PFSK-1 (cell line): ENCODE measurements at regions not wholly inside any gene's neighbourhood (a gene's known extent, or its start where the extent isn't known, plus 50 kb on each side); places are given as distances from the start of the nearest gene placed in this dataset.

Source experiments
- FOXP2 ChIP-seq: optimal IDR thresholded peaks from 2 replicates; pipeline ENCODE3; 2011; ENCODE audit warnings: borderline replicate concordance, control low read depth, inconsistent platforms; ENCODE audit not compliant: insufficient read depth; ENCODE audit errors: extremely low read length, extremely low read depth
- POLR2AphosphoS5 ChIP-seq: IDR thresholded peaks from 2 replicates; pipeline ENCODE4 v1.6.1; 2012; ENCODE audit warnings: low read depth, mild to moderate bottlenecking, control low read depth, low read length, moderate library complexity
- SIN3A ChIP-seq: IDR thresholded peaks from 2 replicates; pipeline ENCODE4 v1.6.1; 2012; ENCODE audit warnings: mild to moderate bottlenecking, low read length, moderate library complexity, borderline replicate concordance; ENCODE audit not compliant: insufficient read depth
- TAF1 ChIP-seq: IDR thresholded peaks from 2 replicates; pipeline ENCODE4 v1.6.1; 2012; ENCODE audit warnings: low read length, control low read depth, borderline replicate concordance; ENCODE audit not compliant: insufficient read depth
- TF ChIP-seq, protein P1 (sequence below), 2 experiments: IDR thresholded peaks; 2 replicates each; pipeline versions ENCODE4 v1.6.1 to v1.8.0; 2011 to 2012; ENCODE audit warnings: low read depth in 2 of 2, low read length in 2 of 2, control low read depth in 1 of 2, inconsistent platforms in 1 of 2, mild to moderate bottlenecking in 1 of 2, moderate library complexity in 1 of 2; ENCODE audit not compliant: insufficient read depth in 1 of 2

- TF ChIP-seq POLR2AphosphoS5 = no peak
- no peak for TF ChIP-seq TAF1
- TF ChIP-seq, protein P1, sequence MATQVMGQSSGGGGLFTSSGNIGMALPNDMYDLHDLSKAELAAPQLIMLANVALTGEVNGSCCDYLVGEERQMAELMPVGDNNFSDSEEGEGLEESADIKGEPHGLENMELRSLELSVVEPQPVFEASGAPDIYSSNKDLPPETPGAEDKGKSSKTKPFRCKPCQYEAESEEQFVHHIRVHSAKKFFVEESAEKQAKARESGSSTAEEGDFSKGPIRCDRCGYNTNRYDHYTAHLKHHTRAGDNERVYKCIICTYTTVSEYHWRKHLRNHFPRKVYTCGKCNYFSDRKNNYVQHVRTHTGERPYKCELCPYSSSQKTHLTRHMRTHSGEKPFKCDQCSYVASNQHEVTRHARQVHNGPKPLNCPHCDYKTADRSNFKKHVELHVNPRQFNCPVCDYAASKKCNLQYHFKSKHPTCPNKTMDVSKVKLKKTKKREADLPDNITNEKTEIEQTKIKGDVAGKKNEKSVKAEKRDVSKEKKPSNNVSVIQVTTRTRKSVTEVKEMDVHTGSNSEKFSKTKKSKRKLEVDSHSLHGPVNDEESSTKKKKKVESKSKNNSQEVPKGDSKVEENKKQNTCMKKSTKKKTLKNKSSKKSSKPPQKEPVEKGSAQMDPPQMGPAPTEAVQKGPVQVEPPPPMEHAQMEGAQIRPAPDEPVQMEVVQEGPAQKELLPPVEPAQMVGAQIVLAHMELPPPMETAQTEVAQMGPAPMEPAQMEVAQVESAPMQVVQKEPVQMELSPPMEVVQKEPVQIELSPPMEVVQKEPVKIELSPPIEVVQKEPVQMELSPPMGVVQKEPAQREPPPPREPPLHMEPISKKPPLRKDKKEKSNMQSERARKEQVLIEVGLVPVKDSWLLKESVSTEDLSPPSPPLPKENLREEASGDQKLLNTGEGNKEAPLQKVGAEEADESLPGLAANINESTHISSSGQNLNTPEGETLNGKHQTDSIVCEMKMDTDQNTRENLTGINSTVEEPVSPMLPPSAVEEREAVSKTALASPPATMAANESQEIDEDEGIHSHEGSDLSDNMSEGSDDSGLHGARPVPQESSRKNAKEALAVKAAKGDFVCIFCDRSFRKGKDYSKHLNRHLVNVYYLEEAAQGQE (IDR thresholded peaks at IDR 0.05; ENCODE audit: insufficient read depth in 1 of 2, low read depth in 2 of 2, low read length in 2 of 2) = no peak
- TF ChIP-seq SIN3A = no peak
- TF ChIP-seq FOXP2 = no peak
These were observed 643.5 kb upstream of the ID4 start for GRCh38 chr6:19193624-19194023.
